ENCODE measurements at regions not wholly inside any gene's neighbourhood (a gene's known extent, or its start where the extent isn't known, plus 50 kb on each side); places are given as distances from the start of the nearest gene placed in this dataset.
A peak's percentile ranks its signal among the peaks of the same experiment; 100 is the strongest.

DNA sequence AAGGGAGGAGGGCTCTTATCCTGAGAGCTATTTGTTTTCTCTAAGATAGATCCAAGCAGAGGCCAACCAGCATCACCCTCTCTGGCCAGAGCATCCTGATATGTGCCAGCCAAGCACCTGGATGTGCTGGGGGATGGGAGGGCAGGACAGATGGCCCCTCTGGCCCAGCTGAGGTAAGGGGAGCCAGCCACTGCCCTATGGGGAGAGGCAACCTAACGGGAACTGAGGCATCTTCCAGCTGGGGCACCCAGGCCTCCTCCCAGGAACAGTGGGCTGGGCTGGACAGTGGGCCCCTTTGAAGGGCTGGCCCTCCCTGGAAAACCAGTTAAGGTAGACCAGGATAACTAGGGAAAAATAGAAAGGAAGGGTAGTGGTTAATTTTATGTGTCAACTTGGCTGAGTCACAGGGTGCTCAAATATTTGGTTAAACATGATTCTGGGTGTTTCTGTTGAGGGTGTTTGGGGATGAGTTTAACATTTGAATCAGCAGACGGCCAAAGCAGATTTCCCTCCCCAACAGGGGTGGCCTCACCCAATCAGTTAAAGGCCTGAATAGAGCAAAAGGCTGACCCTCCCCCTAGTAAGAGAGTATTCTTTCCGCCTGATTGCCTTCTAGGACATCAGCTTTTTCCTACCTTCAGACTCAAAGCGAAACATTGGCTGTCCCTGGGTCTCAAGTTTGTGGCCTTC, 595.1 kb downstream of the BUD13 start:
- H3K27me3 ChIP-seq (ENCODE audit: control insufficient read depth, insufficient read depth, low read length, poor library complexity, severe bottlenecking), result peaks cover 5% of the 10 kb centered on the region
- peaks cover 11% of the 10 kb centered on the region for H3K27me3 Mint-ChIP-seq (ENCODE audit: insufficient read depth)
- H3K4me1 ChIP-seq (ENCODE audit: control insufficient read depth, insufficient read depth, low read length), result peaks cover 36% of the 10 kb centered on the region
- H3K36me3 Mint-ChIP-seq (ENCODE audit: low read depth), result no peaks in the 10 kb centered on the region
- H3K36me3 ChIP-seq (ENCODE audit: control insufficient read depth, insufficient read depth, low read length), result no peaks in the 10 kb centered on the region
- no peaks in the 10 kb centered on the region for H3K9me3 Mint-ChIP-seq
- H3K9me3 ChIP-seq (ENCODE audit: control insufficient read depth, low read length), result no peaks in the 10 kb centered on the region
- no peak overlapping the region for H3K4me3 ChIP-seq (ENCODE audit: low read length)
- WGBS, 2 experiments (ENCODE audit: insufficient coverage in 1 of 2, insufficient read length in 1 of 2), result 82 to 92% methylated on average over 3 to 4 of the region's 4 CpGs
- no peak for TF ChIP-seq CTCF (conservative IDR thresholded peaks at IDR 0.05)
- H3K27ac ChIP-seq (ENCODE audit: low read depth, low read length), result no peak overlapping the region
- no peak overlapping the region for H3K9ac ChIP-seq (ENCODE audit: extremely low read depth, low read length, poor library complexity, severe bottlenecking)
- DNase-seq, result peak; percentile 40
- no peak overlapping the region for H3K4me3 Mint-ChIP-seq
- no peak overlapping the region for H3K27ac Mint-ChIP-seq
- peaks cover 60% of the 10 kb centered on the region for H3K4me1 Mint-ChIP-seq

DNA sequence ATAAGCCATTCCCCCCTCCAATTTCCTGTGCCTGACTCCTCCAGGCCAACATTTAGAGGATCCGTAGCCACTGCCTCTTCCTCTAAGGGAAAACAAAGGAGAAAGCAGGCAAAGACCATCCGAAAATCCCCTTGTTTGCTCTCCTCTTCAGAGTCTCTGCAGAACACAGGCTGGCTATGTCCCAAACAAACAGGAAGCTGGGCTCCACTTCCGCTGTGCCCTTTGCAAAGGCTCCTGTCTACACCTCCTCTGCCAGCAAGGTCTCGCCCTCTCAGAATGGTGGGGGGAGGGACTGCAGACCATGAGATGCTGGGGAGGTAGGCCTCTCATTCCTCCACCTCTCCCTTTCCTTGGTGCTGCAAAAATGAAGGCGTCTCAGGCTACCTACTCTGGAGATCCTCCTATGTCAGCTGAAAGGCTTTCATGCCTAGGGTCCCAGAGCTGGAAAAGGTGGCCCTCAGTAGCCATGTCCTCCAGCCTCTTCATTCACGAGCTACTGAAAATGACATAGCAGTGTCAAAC, 596.2 kb downstream of the BUD13 start:
- Histone ChIP-seq H3K9me3 (ENCODE audit: control insufficient read depth, low read length) (no peaks in the 10 kb centered on the region), H3K36me3 (ENCODE audit: control insufficient read depth, insufficient read depth, low read length) (no peaks in the 10 kb centered on the region), H3K9ac (ENCODE audit: extremely low read depth, low read length, poor library complexity, severe bottlenecking) (no peak overlapping the region), H3K4me3 (ENCODE audit: low read length) (no peak overlapping the region), H3K4me1 (ENCODE audit: control insufficient read depth, insufficient read depth, low read length) (peaks cover 33% of the 10 kb centered on the region), H3K27ac (ENCODE audit: low read depth, low read length) (no peak overlapping the region), H3K27me3 (ENCODE audit: control insufficient read depth, insufficient read depth, low read length, poor library complexity, severe bottlenecking) (peaks cover 7% of the 10 kb centered on the region)
- 87 to 88% methylated on average over 3 to 6 of the region's 6 CpGs for WGBS, 2 experiments (ENCODE audit: insufficient coverage in 1 of 2, insufficient read length in 1 of 2)
- H3K4me1 Mint-ChIP-seq, result peaks cover 56% of the 10 kb centered on the region
- H3K27me3 Mint-ChIP-seq (ENCODE audit: insufficient read depth), result peaks cover 18% of the 10 kb centered on the region
- TF ChIP-seq CTCF (conservative IDR thresholded peaks at IDR 0.05), result no peak
- no peak overlapping the region for H3K27ac Mint-ChIP-seq
- no peak overlapping the region for H3K4me3 Mint-ChIP-seq
- DNase-seq, result peak; percentile 51
- no peaks in the 10 kb centered on the region for H3K9me3 Mint-ChIP-seq
- H3K36me3 Mint-ChIP-seq (ENCODE audit: low read depth), result no peaks in the 10 kb centered on the region

DNA sequence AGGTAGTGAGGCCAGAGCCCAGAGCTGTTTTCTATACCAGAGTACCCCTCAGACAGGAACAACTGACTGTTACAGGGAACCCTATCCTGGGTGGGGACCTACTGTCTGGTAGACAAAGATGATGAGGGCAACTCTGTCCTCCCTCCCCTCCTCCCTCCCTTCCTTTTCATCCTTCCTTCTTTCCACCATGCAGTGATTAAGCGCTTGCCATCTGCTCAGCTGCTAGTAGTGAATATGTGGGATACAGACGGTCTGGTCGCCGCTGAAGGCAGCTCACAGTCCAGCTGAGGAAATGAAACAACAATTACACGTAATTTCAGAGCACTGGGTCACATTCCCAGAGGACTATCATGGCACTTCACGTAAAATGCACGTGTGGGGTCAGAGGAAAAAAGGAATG, 597.1 kb downstream of the BUD13 start:
- Histone ChIP-seq H3K27ac (ENCODE audit: low read depth, low read length) (no peak overlapping the region), H3K36me3 (ENCODE audit: control insufficient read depth, insufficient read depth, low read length) (no peaks in the 10 kb centered on the region), H3K27me3 (ENCODE audit: control insufficient read depth, insufficient read depth, low read length, poor library complexity, severe bottlenecking) (peaks cover 14% of the 10 kb centered on the region), H3K9me3 (ENCODE audit: control insufficient read depth, low read length) (no peaks in the 10 kb centered on the region), H3K4me1 (ENCODE audit: control insufficient read depth, insufficient read depth, low read length) (peaks cover 26% of the 10 kb centered on the region), H3K9ac (ENCODE audit: extremely low read depth, low read length, poor library complexity, severe bottlenecking) (no peak overlapping the region), H3K4me3 (ENCODE audit: low read length) (no peak overlapping the region)
- peaks cover 22% of the 10 kb centered on the region for H3K27me3 Mint-ChIP-seq (ENCODE audit: insufficient read depth)
- peak; percentile 24 for DNase-seq
- H3K4me3 Mint-ChIP-seq, result no peak overlapping the region
- WGBS, 2 experiments (ENCODE audit: insufficient coverage in 1 of 2, insufficient read length in 1 of 2), result 93 to 94% methylated on average over 7 of the region's 7 CpGs
- peaks cover 49% of the 10 kb centered on the region for H3K4me1 Mint-ChIP-seq
- TF ChIP-seq CTCF (conservative IDR thresholded peaks at IDR 0.05), result no peak
- no peaks in the 10 kb centered on the region for H3K9me3 Mint-ChIP-seq
- no peak overlapping the region for H3K27ac Mint-ChIP-seq
- H3K36me3 Mint-ChIP-seq (ENCODE audit: low read depth), result no peaks in the 10 kb centered on the region

Measured in endodermal cell (in vitro differentiated cells).